Gastrocnemius medialis (tissue), 4 donors: ENCODE measurements at regions not wholly inside any gene's neighbourhood (a gene's known extent, or its start where the extent isn't known, plus 50 kb on each side); places are given as distances from the start of the nearest gene placed in this dataset.

Source experiments
- CTCF ChIP-seq, 5 experiments: fragments of 450-650 bp in 3 of 5; fragments of 200-600 bp in 2 of 5; sonication (generic) in 2 of 5; IDR thresholded peaks in 4 of 5; conservative IDR thresholded peaks in 1 of 5; 1 replicate in 4 of 5; 2 replicates in 1 of 5; pipeline ENCODE4 v1.5.1; 2016 to 2019; ENCODE audit warnings: antibody characterized with exemption in 5 of 5, mild to moderate bottlenecking in 3 of 5, moderate library complexity in 3 of 5
- POLR2A ChIP-seq, 2 donors: fragments of 450-650 bp; IDR thresholded peaks; one replicate each; pipeline ENCODE4 v1.6.1; 2017; ENCODE audit warnings: antibody characterized with exemption in 2 of 2, mild to moderate bottlenecking in 2 of 2, moderate library complexity in 2 of 2

- TF ChIP-seq POLR2A (IDR thresholded peaks at IDR 0.05) (no peak), CTCF (IDR thresholded peaks at IDR 0.05 in 4 of 5, conservative IDR thresholded peaks at IDR 0.05 in 1 of 5) (no peak)
These were observed 776.0 kb downstream of the GLUD2 start for GRCh38 chrX:121823406-121823805.
